H9 (cell line): ENCODE measurements at regions not wholly inside any gene's neighbourhood (a gene's known extent, or its start where the extent isn't known, plus 50 kb on each side); places are given as distances from the start of the nearest gene placed in this dataset.

ENCODE experiments used
- DNase-seq: peaks from one replicate; pipeline ENCODE4 v3.0.0-alpha.2; 2017
- H2AFZ ChIP-seq: one replicate; pipeline ENCODE4 v1.6.1; 2013; ENCODE audit warnings: mild to moderate bottlenecking, low read length, control low read depth, moderate library complexity
- H2AK5ac ChIP-seq: 2 replicates; pipeline ENCODE4 v1.6.1; 2013; ENCODE audit warnings: low read length, control low read depth, mixed read lengths; ENCODE audit not compliant: insufficient read length
- H2BK120ac ChIP-seq: one replicate; pipeline ENCODE4 v1.6.1; 2013; ENCODE audit warnings: low read depth, mild to moderate bottlenecking, low read length, control low read depth, inconsistent platforms; ENCODE audit not compliant: poor library complexity, severe bottlenecking
- H2BK12ac ChIP-seq: 2 replicates; pipeline ENCODE4 v1.6.1; 2013; ENCODE audit warnings: low read length, control low read depth, mixed read lengths, low read depth; ENCODE audit not compliant: insufficient read length
- H2BK15ac ChIP-seq: 2 replicates; pipeline ENCODE4 v1.6.1; 2013; ENCODE audit warnings: low read depth, low read length, control low read depth
- H2BK20ac ChIP-seq: one replicate; pipeline ENCODE4 v1.6.1; 2013; ENCODE audit warnings: low read depth, mild to moderate bottlenecking, low read length, control low read depth, inconsistent platforms; ENCODE audit not compliant: poor library complexity, severe bottlenecking
- H2BK5ac ChIP-seq: 2 replicates; pipeline ENCODE4 v1.6.1; 2013; ENCODE audit warnings: low read length, control low read depth, mixed read lengths; ENCODE audit not compliant: insufficient read length
- H3K14ac ChIP-seq: 2 replicates; pipeline ENCODE4 v1.6.1; 2013; ENCODE audit warnings: low read length, control low read depth; ENCODE audit not compliant: insufficient read depth
- H3K18ac ChIP-seq: 2 replicates; pipeline ENCODE4 v1.6.1; 2013; ENCODE audit warnings: low read depth, mild to moderate bottlenecking, mixed read lengths, low read length, control low read depth; ENCODE audit not compliant: insufficient read length
- H3K23ac ChIP-seq: 2 replicates; pipeline ENCODE4 v1.6.1; 2013; ENCODE audit warnings: low read length, control low read depth, mixed read lengths, low read depth; ENCODE audit not compliant: insufficient read length
- H3K23me2 ChIP-seq: 2 replicates; pipeline ENCODE4 v1.6.1; 2013; ENCODE audit warnings: low read depth, mild to moderate bottlenecking, mixed read lengths, low read length, control low read depth; ENCODE audit not compliant: insufficient read length, poor library complexity, severe bottlenecking
- H3K27ac ChIP-seq: 2 replicates; pipeline ENCODE4 v1.5.1; 2013; ENCODE audit warnings: low read length, control low read depth, mixed read lengths, low read depth; ENCODE audit not compliant: insufficient read length
- H3K27me3 ChIP-seq: 2 replicates; pipeline ENCODE4 v1.6.1; 2013; ENCODE audit warnings: low read length, control low read depth, inconsistent platforms; ENCODE audit not compliant: insufficient read depth
- H3K4ac ChIP-seq: 2 replicates; pipeline ENCODE4 v1.6.1; 2013; ENCODE audit warnings: low read depth, mild to moderate bottlenecking, control low read depth, inconsistent platforms, low read length, moderate library complexity
- H3K4me1 ChIP-seq: 2 replicates; pipeline ENCODE4 v1.6.1; 2013; ENCODE audit warnings: low read length, control low read depth, inconsistent platforms; ENCODE audit not compliant: insufficient read depth
- H3K4me2 ChIP-seq: 2 replicates; pipeline ENCODE4 v1.6.1; 2013; ENCODE audit warnings: low read length, control low read depth, mixed read lengths; ENCODE audit not compliant: insufficient read length, insufficient read depth
- H3K56ac ChIP-seq: 2 replicates; pipeline ENCODE4 v1.6.1; 2013; ENCODE audit warnings: low read depth, mild to moderate bottlenecking, mixed read lengths, low read length, control low read depth; ENCODE audit not compliant: insufficient read length
- H3K79me1 ChIP-seq: 2 replicates; pipeline ENCODE4 v1.6.1; 2013; ENCODE audit warnings: low read depth, mild to moderate bottlenecking, moderate library complexity, low read length, control low read depth, inconsistent platforms; ENCODE audit not compliant: insufficient read depth, poor library complexity, severe bottlenecking
- H3K79me2 ChIP-seq: 2 replicates; pipeline ENCODE4 v1.6.1; 2013; ENCODE audit warnings: low read length, control low read depth, inconsistent platforms; ENCODE audit not compliant: insufficient read depth
- H3K9ac ChIP-seq: 2 replicates; pipeline ENCODE4 v1.6.1; 2013; ENCODE audit warnings: low read length, control low read depth, mixed read lengths; ENCODE audit not compliant: insufficient read length; ENCODE audit errors: extremely low read depth
- H3K9me3 ChIP-seq: one replicate; pipeline ENCODE4 v1.6.1; 2013; ENCODE audit warnings: low read depth, low read length, inconsistent platforms; ENCODE audit not compliant: control insufficient read depth
- H3T11ph ChIP-seq: one replicate; pipeline ENCODE4 v1.6.1; 2013; ENCODE audit warnings: mild to moderate bottlenecking, low read length, control low read depth, inconsistent platforms
- H4K20me1 ChIP-seq: one replicate; pipeline ENCODE4 v1.6.1; 2013; ENCODE audit not compliant: control insufficient read depth, insufficient read length, insufficient read depth
- H4K5ac ChIP-seq: 2 replicates; pipeline ENCODE4 v1.6.1; 2013; ENCODE audit warnings: low read depth, mild to moderate bottlenecking, mixed read lengths, low read length, control low read depth; ENCODE audit not compliant: insufficient read length
- H4K8ac ChIP-seq: replicated peaks from 2 replicates; pipeline ENCODE4 v1.6.1; 2013; ENCODE audit warnings: low read length, control low read depth, mixed read lengths, low read depth; ENCODE audit not compliant: insufficient read length
- H4K91ac ChIP-seq: 2 replicates; pipeline ENCODE4 v1.6.1; 2013; ENCODE audit warnings: low read depth, mild to moderate bottlenecking, moderate library complexity, mixed read lengths, low read length, control low read depth; ENCODE audit not compliant: insufficient read length
- H3K27ac Mint-ChIP-seq, 3 experiments: 2 replicates in 2 of 3; 3 replicates in 1 of 3; pipeline ENCODE4 v1.8.0; 2020 to 2021; ENCODE audit warnings: mixed read lengths in 3 of 3, mild to moderate bottlenecking in 1 of 3, moderate library complexity in 1 of 3
- H3K27me3 Mint-ChIP-seq: 2 replicates; pipeline ENCODE4 v1.8.0; 2021; ENCODE audit warnings: low read depth, mild to moderate bottlenecking, moderate library complexity, mixed read lengths
- H3K36me3 Mint-ChIP-seq, 3 experiments: 2 replicates in 2 of 3; 3 replicates in 1 of 3; pipeline ENCODE4 v1.8.0; 2020 to 2021; ENCODE audit warnings: low read depth in 3 of 3, mixed read lengths in 3 of 3; ENCODE audit not compliant: insufficient read depth in 1 of 3
- H3K4me1 Mint-ChIP-seq, 2 experiments: 2 replicates each; pipeline ENCODE4 v1.8.0; 2020; ENCODE audit warnings: mixed read lengths in 2 of 2
- H3K4me3 Mint-ChIP-seq, 2 experiments: 2 replicates in 1 of 2; 3 replicates in 1 of 2; pipeline ENCODE4 v1.8.0; 2020 to 2021; ENCODE audit warnings: mild to moderate bottlenecking in 2 of 2, mixed read lengths in 2 of 2, moderate library complexity in 1 of 2
- H3K9me3 Mint-ChIP-seq, 2 experiments: 2 replicates in 1 of 2; 3 replicates in 1 of 2; pipeline ENCODE4 v1.8.0; 2020; ENCODE audit warnings: mild to moderate bottlenecking in 2 of 2, mixed read lengths in 2 of 2, moderate library complexity in 1 of 2
- CTCF ChIP-seq: fragments of 200-600 bp; sonication (generic); conservative IDR thresholded peaks from 3 replicates; pipeline ENCODE4 v1.8.0; 2021; ENCODE audit warnings: antibody characterized with exemption, mild to moderate bottlenecking
- WGBS: extraction: QIAGEN DNeasy Blood & Tissue Kit; methylation state at CpG from one replicate; pipeline ENCODE4 v1.1.7; 2013; ENCODE audit warnings: missing lambda C conversion rate, low lambda C conversion rate, mixed read lengths; ENCODE audit not compliant: insufficient read length; ENCODE audit errors: extremely low coverage; 5-methylcytosine and 5-hydroxymethylcytosine counted together

GRCh38 chr13:85565652-85566051 is 233.6 kb downstream of the SLITRK6 start:
- Histone ChIP-seq H3K79me1 (no peaks in the 10 kb centered on the region), H3K27me3 (no peaks in the 10 kb centered on the region), H3K18ac (no peak overlapping the region), H3K23ac (no peak overlapping the region), H2BK5ac (no peak overlapping the region), H2AK5ac (no peak overlapping the region), H3K9me3 (no peaks in the 10 kb centered on the region), H3K23me2 (no peaks in the 10 kb centered on the region), H4K20me1 (no peaks in the 10 kb centered on the region), H3K9ac (no peak overlapping the region), H3K4me1 (no peaks in the 10 kb centered on the region; the same call in 1 of the 2 replicates), H3K4ac (no peak overlapping the region), H2AFZ (no peak overlapping the region), H3K14ac (no peak overlapping the region), H4K91ac (no peak overlapping the region), H2BK120ac (no peak overlapping the region), H3K56ac (no peak overlapping the region), H3K4me2 (no peak overlapping the region), H3K79me2 (no peaks in the 10 kb centered on the region), H3K27ac (no peak overlapping the region), H2BK12ac (no peak overlapping the region), H4K8ac (no peak overlapping the region), H3T11ph (no peak overlapping the region), H4K5ac (no peak overlapping the region), H2BK20ac (no peak overlapping the region), H2BK15ac (no peak overlapping the region)
- no peaks in the 10 kb centered on the region; the same call in 1 of the 2 replicates for H3K27me3 Mint-ChIP-seq
- no peak for TF ChIP-seq CTCF
- peaks cover 25 to 26% of the 10 kb centered on the region in 2 experiments for H3K4me1 Mint-ChIP-seq
- no peaks in the 10 kb centered on the region for H3K9me3 Mint-ChIP-seq
- no CpG with 5 or more reads among the region's 6 CpGs for WGBS
- H3K27ac Mint-ChIP-seq: no peak overlapping the region
- H3K4me3 Mint-ChIP-seq: no peak overlapping the region
- peaks cover 0 to under 1% (median 0%) of the 10 kb centered on the region in 3 experiments; a peak in 1 of 7 replicates for H3K36me3 Mint-ChIP-seq
- DNase-seq: no peak
